ENCODE measurements at regions not wholly inside any gene's neighbourhood (a gene's known extent, or its start where the extent isn't known, plus 50 kb on each side); places are given as distances from the start of the nearest gene placed in this dataset.

- intact Hi-C loops (cut with micrococcal nuclease; ENCODE audit: unreplicated experiment), result no loop called here
- Histone ChIP-seq H3K27me3 (ENCODE audit: control insufficient read depth, insufficient read depth, low read length) (peaks cover 4% of the 10 kb centered on the region), H3K27ac (ENCODE audit: low read length) (no peak overlapping the region), H3K36me3 (ENCODE audit: control insufficient read depth, insufficient read depth, low read length) (no peaks in the 10 kb centered on the region), H3K4me3 (ENCODE audit: low read depth in 2 of 2, low read length in 2 of 2) (no peak overlapping the region), H3K9me3 (ENCODE audit: control insufficient read depth, insufficient read depth, low read depth, low read length) (no peaks in the 10 kb centered on the region), H3K4me1 (ENCODE audit: control insufficient read depth, insufficient read depth, low read length) (no peaks in the 10 kb centered on the region)
- CTCF ChIA-PET, result no interaction called here
- in situ Hi-C loops (cut with HindIII; ENCODE audit: low pct_unique_long_range_greater_than_20kb, low sequenced_read_pairs), result no loop called here
- no TSS peak for BruUV-seq (replicated peaks)
- TF ChIP-seq POLR2AphosphoS5 (IDR thresholded peaks at IDR 0.05; ENCODE audit: low read depth, low read length), result no peak
- TF ChIP-seq CTCF (IDR thresholded peaks at IDR 0.05), result peak; percentile 38; the same call in 1 of the 2 replicates
- no peak for TF ChIP-seq REST (IDR thresholded peaks at IDR 0.05; ENCODE audit: insufficient read depth in 1 of 2, low read depth in 2 of 2, low read length in 1 of 2)
- POLR2A ChIA-PET, result no interaction called here
- ATAC-seq (no peak), DNase-seq (ENCODE audit: low read depth, low spot score) (no peak)
These were observed 279.4 kb downstream of the CD83 start for GRCh38 chr6:14396826-14397517.

- Histone ChIP-seq H3K27me3 (ENCODE audit: control insufficient read depth, insufficient read depth, low read length) (peaks cover 4% of the 10 kb centered on the region), H3K36me3 (ENCODE audit: control insufficient read depth, insufficient read depth, low read length) (no peaks in the 10 kb centered on the region), H3K4me3 (ENCODE audit: low read depth in 2 of 2, low read length in 2 of 2) (no peak overlapping the region), H3K4me1 (ENCODE audit: control insufficient read depth, insufficient read depth, low read length) (no peaks in the 10 kb centered on the region), H3K9me3 (ENCODE audit: control insufficient read depth, insufficient read depth, low read depth, low read length) (no peaks in the 10 kb centered on the region), H3K27ac (ENCODE audit: low read length) (no peak overlapping the region)
- no peak for TF ChIP-seq TCF7L2 (IDR thresholded peaks at IDR 0.05; ENCODE audit: low read depth, low read length)
- TF ChIP-seq CTCF (IDR thresholded peaks at IDR 0.05), result 0 out of 2 replicates have a peak, but pooled peaks have one; percentile 1
- BruUV-seq (replicated peaks), result no TSS peak
- DNase-seq (ENCODE audit: low read depth, low spot score) (no peak), ATAC-seq (no peak)
- intact Hi-C loops (cut with micrococcal nuclease; ENCODE audit: unreplicated experiment), result no loop called here
- CTCF ChIA-PET, result no interaction called here
- POLR2A ChIA-PET, result no interaction called here
- in situ Hi-C loops (cut with HindIII; ENCODE audit: low pct_unique_long_range_greater_than_20kb, low sequenced_read_pairs), result no loop called here
These were observed 279.9 kb downstream of the CD83 start for GRCh38 chr6:14397518-14397901.

- H3K27ac ChIP-seq (ENCODE audit: low read length), result no peak overlapping the region
- ChIA-PET CTCF (interaction anchor here (0.6 kb wide), 1 partner anchor 1057 kb away, joined by 6 read pairs; no protein-coding TSS in a partner anchor), POLR2A (no interaction called here)
- peaks cover 4% of the 10 kb centered on the region for H3K27me3 ChIP-seq (ENCODE audit: control insufficient read depth, insufficient read depth, low read length)
- intact Hi-C loops (cut with micrococcal nuclease; ENCODE audit: unreplicated experiment) (no loop called here), in situ Hi-C loops (cut with HindIII; ENCODE audit: low pct_unique_long_range_greater_than_20kb, low sequenced_read_pairs) (no loop called here)
- ATAC-seq, result no peak
- no peaks in the 10 kb centered on the region for H3K4me1 ChIP-seq (ENCODE audit: control insufficient read depth, insufficient read depth, low read length)
- H3K4me3 ChIP-seq (ENCODE audit: low read depth in 2 of 2, low read length in 2 of 2), result no peak overlapping the region
- no peaks in the 10 kb centered on the region for H3K9me3 ChIP-seq (ENCODE audit: control insufficient read depth, insufficient read depth, low read depth, low read length)
- no peak for DNase-seq (ENCODE audit: low read depth, low spot score)
- BruUV-seq (replicated peaks), result no TSS peak
- H3K36me3 ChIP-seq (ENCODE audit: control insufficient read depth, insufficient read depth, low read length), result no peaks in the 10 kb centered on the region
- TF ChIP-seq POLR2AphosphoS5 (IDR thresholded peaks at IDR 0.05; ENCODE audit: low read depth, low read length) (no peak), CTCF (IDR thresholded peaks at IDR 0.05) (no peak), SIN3A (IDR thresholded peaks at IDR 0.05; ENCODE audit: borderline replicate concordance, insufficient read depth, low read depth, low read length) (no peak), TCF7L2 (IDR thresholded peaks at IDR 0.05; ENCODE audit: low read depth, low read length) (no peak), REST (IDR thresholded peaks at IDR 0.05; ENCODE audit: insufficient read depth in 1 of 2, low read depth in 2 of 2, low read length in 1 of 2) (no peak)
These were observed 281.4 kb downstream of the CD83 start for GRCh38 chr6:14398953-14399352.
